Stimulated activated CD8-positive, alpha-beta memory T cell treated with anti-CD3 and anti-CD28 coated beads, Interleukin-12 subunit alpha, Interleukin-12 subunit beta, amount 100 ng/mL, for 1 hour (primary cell): ENCODE measurements at regions not wholly inside any gene's neighbourhood (a gene's known extent, or its start where the extent isn't known, plus 50 kb on each side); places are given as distances from the start of the nearest gene placed in this dataset.

Source experiments
- DNase-seq: peaks from one replicate; pipeline ENCODE4 v3.0.0-alpha.2; 2020; ENCODE audit warnings: low read depth

DNA sequence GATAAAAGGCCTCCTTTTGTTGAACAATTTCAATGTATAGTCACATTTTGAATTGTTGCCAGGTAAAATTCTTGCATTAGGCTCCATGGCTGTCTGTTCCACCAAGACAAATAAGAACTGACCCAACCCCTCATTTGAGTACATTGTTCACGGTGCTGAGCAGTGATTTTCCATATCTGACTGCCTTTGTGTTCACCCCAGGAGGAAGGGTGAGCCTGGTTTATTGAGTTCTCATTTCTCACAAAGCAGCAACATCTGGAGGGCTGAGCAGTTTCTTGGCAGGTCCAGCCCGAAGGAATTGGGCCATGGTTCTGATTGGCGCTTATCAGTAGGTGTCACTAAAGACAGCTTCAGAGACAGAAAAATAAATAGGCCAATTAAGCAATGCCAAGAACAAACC is 149.1 kb downstream of the BMP4 start:
- no peak for DNase-seq

DNA sequence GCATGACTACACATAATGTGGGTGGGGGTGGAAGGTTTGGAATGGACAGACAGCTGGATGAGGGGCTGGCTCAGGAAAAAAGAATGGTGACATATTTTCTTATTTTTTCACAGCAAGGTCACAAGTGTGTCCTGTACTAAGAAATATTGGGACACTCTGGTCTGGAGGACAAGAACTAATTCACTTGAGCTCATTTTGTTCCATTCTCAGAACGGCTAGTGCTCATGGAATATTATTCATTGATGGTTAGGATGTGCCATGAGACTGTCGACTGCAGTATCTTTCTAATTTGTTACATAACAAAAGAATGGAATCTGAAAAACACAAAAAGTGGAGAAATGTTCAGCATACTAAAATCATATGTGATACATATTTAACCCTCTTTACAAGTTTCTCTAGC is 149.5 kb downstream of the BMP4 start:
- DNase-seq: no peak

DNA sequence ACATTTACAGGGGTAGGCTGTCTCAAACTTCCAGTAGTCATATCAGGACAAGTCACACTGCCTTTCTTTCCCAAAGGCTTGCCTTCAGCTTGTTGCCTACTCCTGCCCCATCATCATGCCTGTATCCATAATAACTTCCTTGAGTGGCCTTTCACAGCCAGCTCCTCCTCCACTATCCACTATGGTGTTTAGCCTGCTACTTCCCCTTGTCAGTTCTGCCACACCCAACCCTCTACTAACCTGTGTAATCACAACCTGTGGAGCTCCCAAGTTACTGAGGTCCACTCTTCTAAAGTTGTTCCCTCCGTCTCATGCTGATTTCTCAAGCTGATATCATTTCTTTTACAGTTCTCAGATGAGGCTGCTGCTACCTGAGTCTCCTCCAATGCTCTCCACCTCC is 159.9 kb downstream of the BMP4 start:
- DNase-seq: no peak

DNA sequence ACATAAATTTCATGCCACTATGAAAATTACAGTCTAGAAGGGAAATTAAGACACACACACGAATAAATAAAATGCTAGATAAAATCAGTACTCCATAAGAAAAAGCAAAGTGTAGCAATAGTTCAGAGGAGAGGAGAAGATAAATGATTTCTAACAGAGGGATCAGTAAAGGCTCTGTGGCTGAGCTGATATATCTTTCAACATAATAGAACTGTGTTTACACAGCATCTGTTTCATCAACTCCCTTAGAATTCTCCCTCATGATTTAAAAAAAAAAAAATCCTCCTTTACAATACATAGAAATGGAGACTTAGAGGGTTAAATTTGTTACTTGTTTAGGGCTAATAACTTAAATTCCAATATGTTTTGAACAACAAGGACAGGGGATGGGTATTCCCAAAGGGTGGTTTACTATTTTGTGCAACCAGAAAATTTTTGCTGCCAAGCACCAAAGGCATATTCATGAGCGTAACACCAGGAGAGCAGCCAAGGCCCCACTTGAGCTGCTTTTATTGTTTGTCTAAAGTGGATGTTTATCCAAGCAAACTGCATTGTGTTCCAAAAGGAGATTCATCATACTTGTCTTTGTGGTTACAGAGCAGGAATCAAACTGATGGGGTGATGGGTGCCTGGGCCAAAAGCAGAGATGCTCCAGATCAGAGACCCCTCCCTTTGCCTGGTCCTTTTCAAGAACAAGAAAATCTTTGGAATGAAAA is 162.7 kb downstream of the BMP4 start:
- no peak for DNase-seq

DNA sequence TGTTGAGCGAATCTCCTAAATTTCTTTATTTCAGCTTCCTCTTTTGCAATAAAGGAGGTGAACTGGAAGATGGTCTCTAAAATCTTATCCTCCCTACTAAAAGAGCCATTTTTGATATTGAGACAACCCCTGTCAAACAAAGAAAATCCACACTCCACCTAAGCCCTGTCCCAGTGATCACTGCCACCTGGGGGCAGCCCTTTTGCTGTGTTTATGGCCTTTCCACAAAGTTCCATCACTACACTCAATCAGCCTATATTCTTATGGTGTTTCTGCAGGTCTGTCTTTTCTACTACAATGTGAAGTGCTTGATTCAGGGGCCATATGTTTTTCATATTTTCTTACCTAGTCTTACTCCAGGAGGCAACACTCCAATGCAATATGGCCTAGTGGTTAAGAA is 163.7 kb downstream of the BMP4 start:
- DNase-seq: no peak

DNA sequence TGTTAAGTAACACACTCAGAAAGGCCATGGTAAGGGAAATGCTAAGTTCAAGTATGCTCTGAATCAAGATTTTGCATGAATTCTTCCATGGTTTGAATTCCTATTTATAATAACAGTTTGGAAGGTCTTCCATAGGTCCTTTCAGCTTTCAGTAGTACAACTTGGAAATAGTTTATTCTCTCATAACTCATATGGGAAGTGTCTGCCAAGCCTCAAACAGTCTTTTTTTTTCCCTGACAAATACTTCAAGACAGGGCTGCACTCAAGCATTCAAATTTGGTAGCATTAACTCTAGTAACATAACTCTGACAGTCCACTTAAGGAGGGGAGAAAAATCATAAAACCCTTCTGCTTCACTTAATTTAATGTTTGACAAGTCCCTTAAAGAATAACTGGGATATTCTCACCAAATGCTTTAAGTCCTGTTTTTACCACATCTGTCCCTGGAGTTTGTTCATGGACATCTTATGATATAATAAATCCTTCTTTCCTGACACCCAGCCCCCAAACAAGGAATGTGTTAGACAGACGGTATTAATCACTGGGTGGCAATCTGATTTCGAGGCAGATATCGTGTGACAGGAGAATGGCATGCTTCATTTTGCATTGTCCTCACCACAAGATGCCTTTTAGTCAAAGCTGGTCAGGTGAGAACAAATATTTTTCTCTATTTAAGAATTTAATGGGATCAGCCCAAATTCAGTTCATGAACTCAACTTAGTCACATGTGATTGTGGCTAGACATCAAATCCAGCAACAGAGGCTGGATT is 165.7 kb downstream of the BMP4 start:
- DNase-seq: no peak

DNA sequence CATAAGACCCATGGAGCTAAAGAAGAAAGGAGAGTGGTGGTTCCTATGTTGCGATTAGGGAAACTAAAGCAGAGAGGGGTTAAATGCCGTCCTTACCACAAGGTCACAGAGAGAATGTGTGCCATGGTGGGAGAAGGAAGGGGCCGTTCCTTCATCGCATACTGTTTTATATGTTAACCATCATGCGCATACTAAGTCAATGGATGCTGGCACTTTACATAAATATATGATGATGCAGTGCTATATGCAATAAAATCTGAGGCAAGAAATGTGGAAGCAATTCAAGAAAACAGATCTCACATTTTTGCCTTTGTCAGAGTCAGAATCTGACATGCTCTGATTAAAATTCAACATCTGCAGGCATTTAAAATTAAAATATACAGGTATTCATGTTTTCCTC is 168.1 kb downstream of the BMP4 start:
- DNase-seq: no peak

DNA sequence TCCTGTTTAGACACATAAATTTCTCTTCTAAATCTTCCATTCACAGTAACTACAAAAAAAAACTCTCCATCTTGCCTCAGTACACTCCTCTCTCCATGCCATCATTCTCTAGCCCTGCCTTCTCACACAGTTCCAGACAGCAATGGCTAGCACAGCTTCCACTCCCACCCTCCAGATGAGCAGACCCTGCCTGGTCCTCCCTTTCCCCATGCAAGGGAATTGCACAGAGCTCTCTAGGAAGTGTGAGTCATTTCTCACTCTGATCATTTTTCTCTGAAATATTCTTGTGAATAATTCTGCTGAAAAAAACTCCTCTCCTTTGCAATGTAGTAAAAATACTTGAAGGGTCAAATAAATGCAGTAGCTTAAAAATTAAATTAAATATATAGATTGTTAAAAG is 170.6 kb downstream of the BMP4 start:
- no peak for DNase-seq

DNA sequence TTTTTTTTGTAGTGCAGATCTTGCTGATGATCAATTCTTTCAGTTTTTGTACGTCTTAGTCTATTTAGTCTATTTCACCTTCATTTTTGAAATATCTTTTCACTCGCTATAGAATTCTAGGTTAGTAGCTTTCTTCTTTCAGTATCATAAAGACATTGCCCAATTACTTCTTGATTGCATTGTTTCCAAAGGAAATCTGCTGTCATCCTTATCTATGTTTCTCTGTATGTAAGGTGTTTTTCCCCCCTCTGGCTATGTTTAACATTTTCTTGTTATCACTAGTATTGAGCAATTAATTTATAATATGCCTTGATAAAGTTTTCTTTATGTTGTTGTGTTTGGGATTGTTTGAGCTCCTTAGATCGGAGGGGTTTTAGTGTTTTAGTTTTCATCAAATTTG is 171.9 kb downstream of the BMP4 start:
- no peak for DNase-seq

DNA sequence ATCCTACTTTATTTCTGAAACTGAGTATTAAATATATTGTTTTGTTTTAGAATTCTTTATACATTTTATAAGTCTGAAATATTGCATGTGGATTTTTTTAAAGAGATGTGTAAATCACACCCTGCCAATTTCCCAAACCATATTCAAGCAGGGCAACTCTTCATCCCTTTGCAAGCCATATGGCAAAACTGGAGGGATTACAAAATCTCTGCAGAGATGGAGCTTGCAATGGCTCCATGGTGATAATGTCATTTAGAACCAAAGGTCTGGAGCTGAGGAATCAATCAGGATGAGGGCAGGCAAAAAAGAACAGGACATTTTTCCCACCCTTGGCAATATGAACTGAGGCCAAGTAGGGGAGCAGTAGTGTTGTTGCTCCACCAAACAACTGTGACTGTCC is 173.4 kb downstream of the BMP4 start:
- DNase-seq: no peak

DNA sequence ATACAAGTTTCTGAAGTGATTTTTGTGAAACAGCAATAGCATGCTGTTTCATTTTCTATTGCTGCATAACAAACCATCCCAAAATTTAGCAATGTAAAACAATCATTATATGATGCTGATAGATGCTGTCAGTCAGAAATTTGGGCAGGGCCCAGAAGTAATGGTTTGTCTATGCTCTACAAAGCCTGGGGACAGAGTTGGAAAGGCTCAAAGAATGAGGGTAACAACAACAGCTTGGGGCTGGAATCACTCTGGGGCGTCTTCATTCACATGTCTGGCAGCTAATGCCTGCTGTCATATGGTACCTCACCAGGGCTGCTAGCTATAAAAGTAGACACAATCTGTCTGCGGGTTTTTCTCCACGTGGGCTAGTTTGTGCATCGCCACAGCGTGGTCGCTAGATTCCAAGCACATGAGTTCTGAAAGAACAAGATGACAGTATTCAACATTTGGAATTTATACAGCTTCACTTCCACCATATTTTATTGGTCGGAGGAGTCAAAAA is 176.5 kb downstream of the BMP4 start:
- no peak for DNase-seq

DNA sequence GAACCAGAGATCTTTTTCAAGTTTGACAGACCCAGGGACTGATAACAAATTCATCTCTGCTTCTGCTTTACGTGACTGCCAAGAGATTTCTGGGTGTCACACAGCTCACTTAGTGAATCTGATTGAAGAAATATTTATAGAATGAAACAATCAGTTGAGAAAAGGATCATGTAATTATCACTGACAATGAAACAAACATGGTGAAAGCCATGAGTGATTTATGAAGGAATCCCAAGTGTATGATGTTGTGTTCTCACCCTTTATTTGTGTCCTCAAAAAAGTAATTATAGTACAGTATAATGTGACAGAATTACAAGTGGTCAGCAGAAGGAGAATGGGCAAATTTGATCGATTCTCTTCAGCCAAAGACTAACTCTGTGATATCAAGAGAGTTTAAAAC is 177.3 kb downstream of the BMP4 start:
- DNase-seq: no peak

DNA sequence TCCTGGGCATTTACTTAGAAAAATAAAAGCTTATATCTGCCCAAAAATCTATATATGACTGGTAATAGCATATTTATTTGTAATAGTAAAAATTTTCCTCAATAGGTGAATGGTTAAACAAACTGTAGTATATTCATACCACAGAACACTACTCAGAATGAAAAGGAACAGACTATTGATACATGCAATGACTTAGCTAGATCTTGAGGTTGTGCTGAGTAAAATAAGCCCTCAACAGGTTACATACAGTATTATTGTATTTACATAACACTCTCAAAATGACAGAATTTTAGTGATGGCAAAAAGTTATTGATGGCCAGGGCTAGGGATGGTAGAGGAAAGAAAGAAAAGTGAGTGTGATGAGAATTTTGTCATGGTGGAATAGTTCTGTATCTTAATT is 178.4 kb downstream of the BMP4 start:
- no peak for DNase-seq

DNA sequence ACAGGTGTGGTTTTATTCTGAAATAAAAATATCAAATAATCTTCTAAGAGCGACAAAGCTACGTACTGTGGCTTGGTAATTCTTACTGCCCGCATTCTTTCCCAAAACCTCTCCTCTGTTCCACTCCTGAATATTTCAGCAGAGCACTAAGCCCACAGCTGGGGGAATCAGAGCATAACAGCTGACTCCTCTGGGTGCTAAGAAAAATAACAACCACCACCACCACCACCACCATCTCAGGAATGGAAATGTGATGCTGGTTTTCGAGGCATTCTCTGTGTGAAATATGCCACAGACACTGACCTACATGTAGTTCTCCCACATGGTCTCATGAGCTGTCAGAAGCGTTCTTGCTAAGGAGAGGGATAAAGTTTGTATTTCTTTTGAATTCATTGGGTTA is 183.7 kb downstream of the BMP4 start:
- no peak for DNase-seq

DNA sequence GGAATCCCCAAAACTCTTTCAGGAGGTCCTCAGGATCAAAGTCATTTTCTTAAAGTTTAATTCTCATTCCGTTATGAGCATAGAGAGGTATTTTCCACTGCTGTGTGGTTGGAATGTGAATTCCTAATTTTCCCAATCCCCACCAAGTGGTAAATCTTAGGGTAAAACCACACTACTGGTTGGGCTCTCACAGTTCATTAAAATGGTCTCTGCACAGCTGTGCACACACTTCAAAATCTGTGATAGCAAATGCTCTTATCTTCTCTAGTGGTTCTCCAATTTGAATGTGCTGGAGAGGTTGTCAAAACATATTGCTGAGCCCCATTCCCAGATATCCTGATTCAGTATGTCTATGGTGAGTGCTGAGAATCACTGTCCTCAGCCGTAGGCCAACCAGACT is 189.1 kb downstream of the BMP4 start:
- no peak for DNase-seq

DNA sequence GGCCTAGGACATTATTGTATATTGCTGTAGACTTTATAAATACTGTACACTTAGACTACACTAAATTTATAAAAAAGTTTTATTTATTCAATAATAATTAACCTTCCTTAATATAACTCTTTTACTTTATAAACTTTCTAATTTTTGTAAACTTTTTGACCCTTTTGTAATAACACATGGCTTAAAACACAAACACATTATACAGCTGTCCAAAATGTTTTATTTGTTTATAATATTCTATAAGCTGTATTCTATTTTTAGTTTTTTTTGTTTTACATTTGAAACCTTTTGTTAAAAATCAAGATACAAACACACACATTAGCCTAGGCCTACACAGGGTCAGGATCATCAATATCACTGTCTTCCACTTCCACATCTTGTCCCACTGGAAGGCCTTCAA is 190.0 kb downstream of the BMP4 start:
- no peak for DNase-seq

DNA sequence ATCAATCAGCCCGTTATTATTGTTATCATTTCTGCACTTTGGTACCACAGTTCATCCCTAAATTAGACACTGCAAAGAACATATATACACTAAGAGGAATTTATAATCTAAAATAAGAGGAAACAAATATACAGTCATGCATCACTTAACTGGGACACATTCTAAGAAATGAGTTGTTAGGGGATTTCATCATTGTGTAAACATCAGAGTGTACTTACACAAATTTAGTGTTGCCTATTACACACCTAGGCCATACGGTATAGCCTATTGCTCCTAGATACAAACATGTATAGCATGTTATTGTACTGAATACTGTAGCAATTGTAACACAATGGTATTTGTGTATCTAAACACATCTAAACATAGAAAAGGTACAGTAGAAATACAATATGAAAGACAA is 190.5 kb downstream of the BMP4 start:
- DNase-seq: no peak

DNA sequence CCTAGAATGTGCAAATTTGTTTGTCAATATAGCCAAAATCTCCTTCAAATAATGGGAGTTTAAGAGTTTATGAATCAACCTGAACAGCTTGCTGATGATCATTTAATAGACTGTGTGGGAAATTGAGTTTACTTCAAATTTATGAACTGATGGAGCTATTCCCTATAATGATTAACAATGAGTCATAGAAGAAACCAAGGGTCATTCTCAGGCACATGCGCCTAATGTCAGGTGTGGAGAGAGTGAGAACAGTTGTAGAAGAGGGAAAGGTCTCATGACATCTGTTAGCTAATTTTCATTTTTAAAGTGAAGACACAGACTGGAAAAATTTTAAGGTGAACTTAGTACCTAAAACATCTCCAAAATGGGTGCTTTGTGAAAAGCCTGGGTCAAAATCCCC is 191.8 kb downstream of the BMP4 start:
- no peak for DNase-seq

DNA sequence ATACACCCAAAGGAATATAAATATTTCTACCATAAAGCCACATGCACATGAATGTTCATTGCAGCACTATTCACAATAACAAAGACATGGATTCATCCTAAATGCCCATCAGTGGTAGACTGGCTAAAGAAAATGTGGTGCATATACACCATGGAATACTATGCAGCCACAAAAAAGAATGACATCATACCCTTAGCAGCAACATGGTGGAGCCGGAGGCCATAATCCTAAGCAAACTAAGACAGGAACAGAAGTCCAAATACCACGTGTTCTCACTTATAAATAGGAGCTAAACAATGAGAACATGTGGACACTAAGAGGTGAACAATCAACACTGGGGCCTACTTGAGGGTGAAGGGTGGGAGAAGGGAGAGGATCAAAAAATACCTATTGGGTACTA is 198.5 kb downstream of the BMP4 start:
- no peak for DNase-seq

DNA sequence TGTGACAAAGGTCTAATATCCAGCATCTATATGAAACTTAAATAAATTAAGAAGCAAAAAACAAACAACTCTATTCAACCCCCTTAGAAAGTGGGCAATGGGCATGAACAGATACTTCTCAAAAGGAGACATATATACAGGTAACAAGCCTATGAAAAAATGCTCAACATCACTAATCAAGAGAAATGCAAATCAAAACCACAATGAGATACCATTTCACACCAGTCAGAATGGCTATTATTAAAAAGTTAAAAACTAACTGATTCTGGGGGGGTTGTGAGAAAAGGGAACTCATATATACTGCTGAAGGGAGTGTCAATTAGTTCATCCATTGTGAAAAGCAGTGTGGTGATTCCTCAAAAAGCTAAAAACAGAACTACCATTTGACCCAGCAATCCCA is 198.9 kb downstream of the BMP4 start:
- no peak for DNase-seq

DNA sequence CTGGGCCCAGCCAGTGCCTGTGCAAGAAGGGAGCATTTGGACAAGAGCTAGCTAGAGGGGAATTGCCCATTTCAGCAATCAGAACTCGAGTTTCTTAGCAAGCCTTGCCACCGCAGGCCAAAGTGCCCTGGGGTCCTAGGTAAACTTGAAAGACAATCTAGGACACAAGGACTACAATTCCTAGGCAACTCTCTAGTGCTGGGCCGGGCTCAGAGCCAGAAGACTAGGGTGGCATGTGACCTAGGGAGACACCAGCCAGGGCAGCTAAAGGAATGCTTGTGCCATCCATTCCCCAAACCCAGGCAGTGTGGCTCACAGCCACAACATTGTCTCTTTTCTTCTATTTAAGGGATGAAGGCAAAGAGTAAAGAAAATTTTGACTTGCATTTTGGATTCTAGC is 205.0 kb downstream of the BMP4 start:
- DNase-seq: no peak

DNA sequence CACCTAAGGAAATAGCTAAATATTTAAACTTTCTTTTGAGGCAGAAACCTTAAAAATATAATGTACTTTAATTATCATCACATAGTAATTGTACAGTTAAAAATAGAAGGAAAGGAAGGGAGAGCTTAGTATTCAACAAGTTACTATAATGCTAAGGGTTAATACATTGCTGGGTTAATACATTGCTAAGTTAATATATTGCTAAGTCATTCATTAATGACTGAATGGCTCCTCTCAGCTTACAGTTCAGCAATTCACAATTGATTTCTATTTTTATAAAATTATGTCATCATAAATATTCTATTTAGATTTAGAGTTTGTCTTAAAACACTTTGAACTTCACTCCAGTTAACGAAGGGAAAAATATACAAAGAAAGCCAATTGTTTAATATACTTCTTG is 207.9 kb downstream of the BMP4 start:
- no peak for DNase-seq

DNA sequence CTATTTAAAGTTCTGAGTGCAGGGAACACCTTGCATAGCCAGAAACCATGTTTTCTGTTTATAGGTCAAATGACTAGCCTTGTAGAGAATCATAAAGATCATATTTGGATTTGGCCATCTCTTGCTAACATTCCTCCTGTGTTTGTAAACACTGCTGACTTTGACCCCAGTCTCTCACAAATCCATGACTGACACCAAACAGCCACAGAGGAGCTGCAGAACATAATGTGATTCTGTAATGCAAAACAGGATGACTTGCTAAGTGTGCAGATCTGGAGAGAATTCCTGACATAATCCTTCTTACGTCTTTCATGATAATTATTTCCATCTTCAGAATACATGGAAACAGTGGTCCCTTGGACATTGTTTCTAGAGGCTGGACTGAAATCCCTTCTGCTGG is 211.8 kb downstream of the BMP4 start:
- no peak for DNase-seq

DNA sequence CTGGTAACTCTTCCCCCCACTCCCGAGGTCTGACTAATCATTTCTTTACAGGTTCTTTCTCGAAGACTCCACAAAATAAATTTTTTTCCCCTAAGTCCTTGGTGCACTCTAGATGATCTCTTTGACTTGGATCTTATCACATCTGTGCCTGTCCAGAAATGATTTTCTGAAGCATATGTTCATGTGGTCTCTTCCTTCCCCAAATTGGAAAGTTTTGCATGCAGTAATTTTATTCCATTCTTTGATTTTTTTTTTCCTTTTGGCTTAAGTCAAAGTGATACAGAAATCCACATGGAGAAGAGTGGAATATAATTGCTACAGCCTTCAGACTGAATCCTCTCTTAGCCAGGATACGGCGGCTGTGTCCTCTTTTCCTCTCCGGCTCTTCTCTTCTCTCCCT is 213.3 kb downstream of the BMP4 start:
- no peak for DNase-seq
